ENCODE measurements at regions not wholly inside any gene's neighbourhood (a gene's known extent, or its start where the extent isn't known, plus 50 kb on each side); places are given as distances from the start of the nearest gene placed in this dataset.

DNA sequence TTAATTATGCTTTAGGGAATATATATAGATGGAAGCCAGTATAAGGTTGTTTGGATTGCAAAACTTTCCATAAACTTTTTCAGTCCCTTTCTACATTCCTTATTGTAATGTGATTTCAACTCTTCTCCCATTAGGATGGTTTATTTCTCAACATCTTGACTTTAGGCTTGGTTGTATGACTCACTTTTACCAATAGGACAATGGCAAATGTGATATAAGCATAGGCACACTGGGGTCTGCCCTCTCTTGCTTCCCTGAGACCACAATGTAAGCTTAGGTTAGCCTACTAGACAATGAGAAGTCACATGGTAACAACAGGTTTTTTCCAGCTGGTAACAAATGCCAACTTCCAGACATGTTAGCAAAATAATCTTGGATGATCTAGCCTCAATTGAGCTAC is 163.3 kb upstream of the RBPJ start:
- Histone ChIP-seq H3K27ac (no peak overlapping the region), H3K9me3 (no peaks in the 10 kb centered on the region), H3K36me3 (no peaks in the 10 kb centered on the region), H3K4me1 (no peaks in the 10 kb centered on the region), H3K27me3 (no peaks in the 10 kb centered on the region), H3K4me3 (no peak overlapping the region)
- intact Hi-C loops (cut with DNase I) = no loop called here
- no peak for DNase-seq (ENCODE audit: extremely low spot score in 2 of 2)
- TF ChIP-seq POLR2A (IDR thresholded peaks at IDR 0.05) (no peak), POLR2AphosphoS5 (IDR thresholded peaks at IDR 0.05; ENCODE audit: insufficient read depth in 1 of 2, low read depth in 1 of 2) (no peak)
- TF ChIP-seq, protein P1, sequence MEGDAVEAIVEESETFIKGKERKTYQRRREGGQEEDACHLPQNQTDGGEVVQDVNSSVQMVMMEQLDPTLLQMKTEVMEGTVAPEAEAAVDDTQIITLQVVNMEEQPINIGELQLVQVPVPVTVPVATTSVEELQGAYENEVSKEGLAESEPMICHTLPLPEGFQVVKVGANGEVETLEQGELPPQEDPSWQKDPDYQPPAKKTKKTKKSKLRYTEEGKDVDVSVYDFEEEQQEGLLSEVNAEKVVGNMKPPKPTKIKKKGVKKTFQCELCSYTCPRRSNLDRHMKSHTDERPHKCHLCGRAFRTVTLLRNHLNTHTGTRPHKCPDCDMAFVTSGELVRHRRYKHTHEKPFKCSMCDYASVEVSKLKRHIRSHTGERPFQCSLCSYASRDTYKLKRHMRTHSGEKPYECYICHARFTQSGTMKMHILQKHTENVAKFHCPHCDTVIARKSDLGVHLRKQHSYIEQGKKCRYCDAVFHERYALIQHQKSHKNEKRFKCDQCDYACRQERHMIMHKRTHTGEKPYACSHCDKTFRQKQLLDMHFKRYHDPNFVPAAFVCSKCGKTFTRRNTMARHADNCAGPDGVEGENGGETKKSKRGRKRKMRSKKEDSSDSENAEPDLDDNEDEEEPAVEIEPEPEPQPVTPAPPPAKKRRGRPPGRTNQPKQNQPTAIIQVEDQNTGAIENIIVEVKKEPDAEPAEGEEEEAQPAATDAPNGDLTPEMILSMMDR (IDR thresholded peaks at IDR 0.05) = no peak

DNA sequence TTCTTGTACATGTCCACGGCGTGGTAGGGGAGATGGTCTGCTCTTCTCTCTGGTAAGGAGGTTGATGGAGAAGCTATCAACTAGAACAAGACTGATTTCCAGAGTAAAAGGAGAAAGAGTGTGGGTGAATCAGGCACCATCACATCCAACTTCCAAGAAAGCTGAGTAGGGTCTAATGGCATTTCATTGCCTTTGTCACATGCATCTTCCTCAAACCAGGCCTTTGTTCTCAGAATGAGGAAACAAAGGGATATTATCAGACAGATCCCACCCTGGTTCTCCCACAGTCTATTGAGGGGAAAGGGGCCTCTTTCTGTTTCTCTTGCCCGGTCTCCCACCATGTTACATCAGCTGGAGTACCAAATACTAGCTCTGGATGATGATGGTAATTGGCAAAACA is 160.2 kb upstream of the RBPJ start:
- TF ChIP-seq POLR2A (IDR thresholded peaks at IDR 0.05) (no peak), POLR2AphosphoS5 (IDR thresholded peaks at IDR 0.05; ENCODE audit: insufficient read depth in 1 of 2, low read depth in 1 of 2) (no peak)
- TF ChIP-seq, protein P1 (IDR thresholded peaks at IDR 0.05) = no peak
- intact Hi-C loops (cut with DNase I) = no loop called here
- Histone ChIP-seq H3K4me3 (no peak overlapping the region), H3K36me3 (no peaks in the 10 kb centered on the region), H3K27me3 (no peaks in the 10 kb centered on the region), H3K9me3 (no peaks in the 10 kb centered on the region), H3K4me1 (no peaks in the 10 kb centered on the region), H3K27ac (no peak overlapping the region)
- DNase-seq (ENCODE audit: extremely low spot score in 2 of 2) = no peak

DNA sequence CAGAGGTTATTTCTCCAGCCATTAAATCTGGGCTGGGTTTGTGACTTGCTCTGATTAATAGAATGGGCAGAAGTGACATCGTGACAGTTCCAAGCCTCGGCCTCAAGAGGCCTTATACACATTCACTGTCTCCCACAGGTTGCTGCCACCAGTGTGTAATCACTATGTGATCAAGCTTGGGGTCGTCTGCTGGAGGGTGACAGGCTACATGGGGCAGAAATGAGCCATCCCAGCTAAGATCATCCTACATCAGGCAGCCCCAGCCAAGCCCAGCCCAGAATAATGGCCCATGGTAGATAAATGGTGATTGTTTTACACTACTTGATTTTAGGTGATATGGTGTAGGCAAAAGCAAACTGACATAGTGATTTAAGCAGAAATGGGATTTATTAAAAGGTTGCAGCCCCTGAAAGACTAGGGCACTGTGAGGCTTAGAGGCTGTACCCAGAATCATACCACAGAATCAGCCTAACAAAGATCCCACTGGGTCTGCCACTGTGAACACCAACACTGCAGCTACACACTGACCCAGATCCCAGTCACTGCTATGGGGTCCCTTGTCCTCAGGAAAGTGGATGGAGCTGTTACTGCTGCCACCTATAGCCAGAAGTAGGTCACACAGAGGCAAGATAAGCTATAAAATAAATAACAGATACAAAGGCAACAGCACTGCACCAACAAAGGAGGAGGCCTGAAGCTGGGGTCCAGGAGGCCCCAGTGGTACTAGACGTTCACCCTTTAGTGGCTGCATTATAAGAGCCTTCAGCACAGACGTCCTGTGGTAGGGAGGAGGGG is 159.6 kb upstream of the RBPJ start:
- TF ChIP-seq POLR2AphosphoS5 (IDR thresholded peaks at IDR 0.05; ENCODE audit: insufficient read depth in 1 of 2, low read depth in 1 of 2) = no peak
- TF ChIP-seq, protein P1 (IDR thresholded peaks at IDR 0.05) = no peak
- TF ChIP-seq POLR2A (IDR thresholded peaks at IDR 0.05) = no peak
- Histone ChIP-seq H3K27me3 (no peaks in the 10 kb centered on the region), H3K9me3 (no peaks in the 10 kb centered on the region), H3K27ac (no peak overlapping the region), H3K4me1 (no peaks in the 10 kb centered on the region), H3K4me3 (no peak overlapping the region), H3K36me3 (no peaks in the 10 kb centered on the region)
- no peak for DNase-seq (ENCODE audit: extremely low spot score in 2 of 2)
- intact Hi-C loops (cut with DNase I) = no loop called here

DNA sequence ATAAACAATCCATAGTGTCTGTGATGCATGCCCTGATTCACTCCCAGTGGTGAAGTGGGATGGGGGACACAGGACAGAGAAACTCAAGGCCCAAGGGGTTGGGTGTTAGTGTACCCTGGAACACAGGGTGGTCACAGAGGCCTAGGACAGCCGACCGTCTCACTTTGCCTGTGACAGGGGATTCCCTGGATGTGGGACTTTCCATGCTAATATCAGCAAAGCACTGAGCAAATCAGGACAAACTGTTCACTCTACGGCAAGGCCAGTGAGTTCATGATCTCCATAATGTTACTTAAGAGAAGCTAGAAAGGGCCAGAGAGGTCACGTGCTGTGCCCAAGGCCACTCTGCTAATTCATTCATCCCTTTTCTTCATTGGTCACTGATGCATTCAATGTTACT is 158.7 kb upstream of the RBPJ start:
- H3K9me3 ChIP-seq = no peaks in the 10 kb centered on the region
- no peaks in the 10 kb centered on the region for H3K36me3 ChIP-seq
- no peaks in the 10 kb centered on the region for H3K4me1 ChIP-seq
- H3K4me3 ChIP-seq = no peak overlapping the region
- H3K27ac ChIP-seq = no peak overlapping the region
- no peaks in the 10 kb centered on the region for H3K27me3 ChIP-seq
- TF ChIP-seq POLR2A (IDR thresholded peaks at IDR 0.05) (no peak), POLR2AphosphoS5 (IDR thresholded peaks at IDR 0.05; ENCODE audit: insufficient read depth in 1 of 2, low read depth in 1 of 2) (no peak)
- TF ChIP-seq, protein P1 (IDR thresholded peaks at IDR 0.05) = no peak
- no peak for DNase-seq (ENCODE audit: extremely low spot score in 2 of 2)
- intact Hi-C loops (cut with DNase I) = no loop called here

All from vagina (tissue), 2 donors.